ENCODE measurements at regions not wholly inside any gene's neighbourhood (a gene's known extent, or its start where the extent isn't known, plus 50 kb on each side); places are given as distances from the start of the nearest gene placed in this dataset.

DNA sequence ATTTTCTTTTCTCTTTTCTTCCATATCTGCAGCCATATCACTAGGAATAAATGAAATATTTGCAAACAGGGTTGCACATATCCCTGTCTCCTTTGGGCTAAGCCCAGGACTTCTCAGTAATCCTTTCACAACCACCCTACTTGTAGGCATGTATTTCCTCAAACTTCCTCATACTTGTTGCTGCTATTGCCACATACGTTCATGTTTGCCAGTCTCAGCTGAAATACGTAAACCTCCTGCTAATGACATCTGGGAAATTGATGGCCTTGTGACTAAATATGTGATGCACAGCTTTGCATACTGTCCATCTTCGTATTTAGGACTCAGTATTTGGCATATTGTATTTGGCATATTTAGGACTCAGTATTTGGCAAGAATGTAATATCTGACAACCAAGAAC is 224.6 kb downstream of the PLK2 start:
- TF ChIP-seq, protein P1, sequence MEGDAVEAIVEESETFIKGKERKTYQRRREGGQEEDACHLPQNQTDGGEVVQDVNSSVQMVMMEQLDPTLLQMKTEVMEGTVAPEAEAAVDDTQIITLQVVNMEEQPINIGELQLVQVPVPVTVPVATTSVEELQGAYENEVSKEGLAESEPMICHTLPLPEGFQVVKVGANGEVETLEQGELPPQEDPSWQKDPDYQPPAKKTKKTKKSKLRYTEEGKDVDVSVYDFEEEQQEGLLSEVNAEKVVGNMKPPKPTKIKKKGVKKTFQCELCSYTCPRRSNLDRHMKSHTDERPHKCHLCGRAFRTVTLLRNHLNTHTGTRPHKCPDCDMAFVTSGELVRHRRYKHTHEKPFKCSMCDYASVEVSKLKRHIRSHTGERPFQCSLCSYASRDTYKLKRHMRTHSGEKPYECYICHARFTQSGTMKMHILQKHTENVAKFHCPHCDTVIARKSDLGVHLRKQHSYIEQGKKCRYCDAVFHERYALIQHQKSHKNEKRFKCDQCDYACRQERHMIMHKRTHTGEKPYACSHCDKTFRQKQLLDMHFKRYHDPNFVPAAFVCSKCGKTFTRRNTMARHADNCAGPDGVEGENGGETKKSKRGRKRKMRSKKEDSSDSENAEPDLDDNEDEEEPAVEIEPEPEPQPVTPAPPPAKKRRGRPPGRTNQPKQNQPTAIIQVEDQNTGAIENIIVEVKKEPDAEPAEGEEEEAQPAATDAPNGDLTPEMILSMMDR (IDR thresholded peaks at IDR 0.05; ENCODE audit: low read depth, low read length) = no peak
- H3K4me3 ChIP-seq (ENCODE audit: low read depth, low read length) = no peak overlapping the region

- H3K4me3 ChIP-seq (ENCODE audit: low read depth, low read length) = no peak overlapping the region
- TF ChIP-seq, protein P1 (IDR thresholded peaks at IDR 0.05; ENCODE audit: low read depth, low read length) = no peak
These were observed 227.8 kb downstream of the PLK2 start for GRCh38 chr5:58232130-58232529.

DNA sequence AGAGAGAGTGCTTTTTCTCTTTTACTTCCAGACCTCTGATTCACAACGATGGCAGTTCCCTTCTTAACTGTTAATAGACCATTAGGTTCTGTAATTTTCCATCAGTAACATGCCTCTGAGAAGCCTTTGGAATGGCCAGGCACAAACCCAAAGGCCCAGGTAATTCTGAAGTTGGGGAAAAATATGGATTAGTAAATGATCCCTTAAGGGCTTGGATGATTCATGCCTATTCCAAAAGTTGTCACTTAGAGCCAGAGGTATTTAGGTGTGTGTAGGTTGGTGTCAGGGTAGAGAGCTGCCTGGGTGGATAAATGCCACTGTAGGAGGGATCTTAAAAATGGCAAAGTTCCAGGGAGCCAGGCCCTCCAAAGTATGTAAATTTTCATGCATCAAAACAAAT is 228.8 kb downstream of the PLK2 start:
- TF ChIP-seq, protein P1 (IDR thresholded peaks at IDR 0.05; ENCODE audit: low read depth, low read length) = no peak
- no peak overlapping the region for H3K4me3 ChIP-seq (ENCODE audit: low read depth, low read length)

- TF ChIP-seq, protein P1 (IDR thresholded peaks at IDR 0.05; ENCODE audit: low read depth, low read length) = no peak
- H3K4me3 ChIP-seq (ENCODE audit: low read depth, low read length) = no peak overlapping the region
These were observed 231.0 kb downstream of the PLK2 start for GRCh38 chr5:58228896-58229295.

GRCh38 chr5:58227858-58228257 is 232.0 kb downstream of the PLK2 start:
- TF ChIP-seq, protein P1 (IDR thresholded peaks at IDR 0.05; ENCODE audit: low read depth, low read length) = no peak
- H3K4me3 ChIP-seq (ENCODE audit: low read depth, low read length) = no peak overlapping the region

DNA sequence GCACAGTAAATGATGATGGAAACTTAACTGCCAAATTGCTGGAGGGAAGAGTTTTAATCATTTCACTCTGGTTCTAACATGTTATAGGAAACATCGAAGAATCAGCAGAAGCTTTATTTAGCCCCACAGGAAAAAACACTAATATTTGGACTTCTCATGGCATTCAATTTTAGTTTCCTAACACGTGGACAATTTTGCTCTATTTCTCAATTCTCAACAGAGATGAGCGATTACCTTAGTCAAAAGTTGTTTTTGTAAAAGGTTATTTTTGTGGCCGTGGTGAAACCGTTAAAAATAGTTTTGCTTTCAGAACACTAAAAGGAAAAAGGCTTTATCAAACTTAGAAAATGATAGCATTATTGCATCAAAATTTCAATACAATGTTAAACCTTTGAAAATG is 235.2 kb downstream of the PLK2 start:
- no peak overlapping the region for H3K4me3 ChIP-seq (ENCODE audit: low read depth, low read length)
- TF ChIP-seq, protein P1 (IDR thresholded peaks at IDR 0.05; ENCODE audit: low read depth, low read length) = no peak

DNA sequence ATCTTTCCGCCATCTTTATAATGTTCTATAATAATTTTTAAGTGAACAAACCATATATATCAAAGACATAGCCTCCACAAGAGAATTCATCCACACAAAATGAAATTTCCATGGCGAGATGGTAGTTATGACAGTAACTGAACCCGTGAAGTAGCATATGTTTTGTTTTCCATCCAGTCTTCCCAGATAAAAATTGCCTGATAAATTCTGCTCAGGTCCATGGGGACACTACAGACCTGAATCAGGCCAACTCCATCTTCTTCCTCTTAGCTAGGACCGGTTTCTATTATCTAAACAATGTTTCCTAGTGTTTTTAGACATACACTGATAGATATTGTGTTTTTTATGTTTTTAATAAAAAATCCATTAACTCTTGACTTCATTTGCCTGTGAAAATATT is 235.7 kb downstream of the PLK2 start:
- TF ChIP-seq, protein P1 (IDR thresholded peaks at IDR 0.05; ENCODE audit: low read depth, low read length) = no peak
- no peak overlapping the region for H3K4me3 ChIP-seq (ENCODE audit: low read depth, low read length)
